HepG2 (cell line): ENCODE measurements at regions not wholly inside any gene's neighbourhood (a gene's known extent, or its start where the extent isn't known, plus 50 kb on each side); places are given as distances from the start of the nearest gene placed in this dataset.
A peak's percentile ranks its signal among the peaks of the same experiment; 100 is the strongest.

Experiments
- ATAC-seq: fragments of 200-7000 bp; cut with Tn5 transposase; 3 replicates; pipeline ENCODE4 v1.9.1; 2020; ENCODE audit warnings: mild to moderate bottlenecking, moderate library complexity
- BruUV-seq: library from RNA; stranded (reverse); fragments of 400-500 nt; replicated peaks from 2 replicates; lab custom pipeline; 2021; lab: Mats Ljungman, UMichigan
- CTCF ChIA-PET: fragments of 300-600 bp; formaldehyde crosslinking; extraction: SDS; loops from one replicate; lab custom pipeline; 2021; ENCODE audit warnings: low total read pairs, inconsistent platforms, low intra/inter-chr PET ratio; lab: Yijun Ruan, JAX
- POLR2A ChIA-PET: fragments of 350-600 bp; sonication (Branson Sonifier 250); formaldehyde crosslinking; loops from one replicate; lab custom pipeline; 2020; ENCODE audit warnings: antibody characterized with exemption, inconsistent platforms; lab: Yijun Ruan, JAX
- DNase-seq: peaks from one replicate; pipeline ENCODE4 v3.0.0-alpha.2; 2015; ENCODE audit warnings: low spot score
- FAIRE-seq: peaks from 3 replicates; lab custom pipeline; 2011; peaks lifted over from hg19 to GRCh38; lab: Jason Lieb, UNC
- H2AFZ ChIP-seq: one replicate; pipeline ENCODE4 v1.6.1; 2011; ENCODE audit warnings: low read length, inconsistent platforms
- H3K27ac ChIP-seq: fragments of 300-600 bp; 3 replicates; pipeline ENCODE4 v1.8.0; 2011; ENCODE audit warnings: mixed run types, mild to moderate bottlenecking, mixed read lengths, low read length, inconsistent platforms; ENCODE audit not compliant: insufficient read depth; ENCODE audit errors: extremely low read length
- H3K27me3 ChIP-seq, 2 experiments: fragments of 200-600 bp in 1 of 2; 2 replicates in 1 of 2; 3 replicates in 1 of 2; pipeline versions ENCODE4 v1.6.0 to v1.8.0; 2011; ENCODE audit warnings: low read length in 2 of 2, mild to moderate bottlenecking in 2 of 2, moderate library complexity in 2 of 2, inconsistent platforms in 1 of 2; ENCODE audit not compliant: insufficient read depth in 2 of 2, control insufficient read depth in 1 of 2
- H3K36me3 ChIP-seq, 2 experiments: fragments of 200-600 bp in 1 of 2; replicated peaks in 1 of 2; 2 replicates in 1 of 2; 3 replicates in 1 of 2; pipeline versions ENCODE4 v1.5.1 to v1.8.0; 2011; ENCODE audit warnings: low read length in 2 of 2, inconsistent platforms in 1 of 2; ENCODE audit not compliant: insufficient read depth in 2 of 2, control insufficient read depth in 1 of 2
- H3K4me1 ChIP-seq: 2 replicates; pipeline ENCODE4 v1.5.1; 2012; ENCODE audit warnings: low read length, inconsistent platforms; ENCODE audit not compliant: insufficient read depth
- H3K4me2 ChIP-seq: 2 replicates; pipeline ENCODE4 v1.6.0; 2011; ENCODE audit warnings: low read depth, low read length, inconsistent platforms
- H3K4me3 ChIP-seq, 3 experiments: fragments of 200-600 bp in 1 of 3; sonication (generic), shearing (Covaris generic) in 1 of 3; replicated peaks in 1 of 3; 2 replicates each; pipeline ENCODE4 v1.5.1; 2011 to 2016; ENCODE audit warnings: low read length in 3 of 3, inconsistent platforms in 2 of 3, low read depth in 2 of 3, mild to moderate bottlenecking in 2 of 3, control low read depth in 1 of 3, mixed read lengths in 1 of 3; ENCODE audit not compliant: insufficient read depth in 1 of 3
- H3K79me2 ChIP-seq: one replicate; pipeline ENCODE4 v1.6.1; 2011; ENCODE audit warnings: low read length, inconsistent platforms; ENCODE audit not compliant: insufficient read depth
- H3K9ac ChIP-seq: 2 replicates; pipeline ENCODE4 v1.6.0; 2011; ENCODE audit warnings: mild to moderate bottlenecking, low read depth, low read length, inconsistent platforms; ENCODE audit not compliant: insufficient read depth
- H3K9me3 ChIP-seq: 2 replicates; pipeline ENCODE4 v1.5.1; 2012; ENCODE audit warnings: mild to moderate bottlenecking, low read length
- H4K20me1 ChIP-seq: 2 replicates; pipeline ENCODE4 v1.6.0; 2011; ENCODE audit warnings: inconsistent platforms, mild to moderate bottlenecking, low read length, moderate library complexity; ENCODE audit not compliant: insufficient read depth
- ATF4 ChIP-seq, 2 experiments: fragments of 450-650 bp in 1 of 2; sonication (generic) in 1 of 2; formaldehyde crosslinking; IDR thresholded peaks; 2 replicates each; pipeline versions ENCODE4 v1.5.0 to v1.8.0; 2020 to 2022; ENCODE audit warnings: mild to moderate bottlenecking in 1 of 2, missing genetic modification reagents in 1 of 2
- CEBPB ChIP-seq: IDR thresholded peaks from 2 replicates; pipeline ENCODE4 v1.6.1; 2011; ENCODE audit warnings: low read depth, low read length, improper control_type of control experiment, borderline replicate concordance
- CTCF ChIP-seq: sonication (generic); formaldehyde crosslinking; IDR thresholded peaks from 2 replicates; pipeline ENCODE4 v1.5.0; 2020; ENCODE audit warnings: mild to moderate bottlenecking, missing genetic modification reagents, moderate library complexity
- JUN ChIP-seq: sonication (generic); formaldehyde crosslinking; IDR thresholded peaks from 2 replicates; pipeline ENCODE4 v1.4.0; 2020; ENCODE audit warnings: mild to moderate bottlenecking, missing genetic modification reagents
- NKX3-1 ChIP-seq: sonication (generic); formaldehyde crosslinking; IDR thresholded peaks from 2 replicates; pipeline ENCODE4 v1.5.0; 2020; ENCODE audit warnings: missing genetic modification reagents
- STAG1 ChIP-seq: sonication (generic); formaldehyde crosslinking; IDR thresholded peaks from 2 replicates; pipeline ENCODE4 v1.4.0; 2020; ENCODE audit warnings: missing genetic modification reagents
- WGBS: methylation state at CpG from one replicate; pipeline ENCODE4 v1.1.6; 2017; ENCODE audit warnings: low lambda C conversion rate; 5-methylcytosine and 5-hydroxymethylcytosine counted together
- in situ Hi-C: cut with HindIII; loops from 2 replicates; pipeline ENCODE4 v1.10.0; 2017; ENCODE audit warnings: low pct_unique_long_range_greater_than_20kb; ENCODE audit not compliant: extremely low pct_ligation_motif_present
- intact Hi-C: fragments of 100-400 bp; cut with micrococcal nuclease; formaldehyde crosslinking; loops from one replicate; pipeline ENCODE4 v1.10.0; 2022; ENCODE audit not compliant: unreplicated experiment

- intact Hi-C loops (no loop called here), in situ Hi-C loops (no loop called here)
- Histone ChIP-seq H3K4me3 (no peak overlapping the region), H3K27me3 (peaks cover 0 to 11% of the 10 kb centered on the region in 2 experiments; a peak in 1 of 5 replicates), H4K20me1 (no peaks in the 10 kb centered on the region), H3K9me3 (no peaks in the 10 kb centered on the region), H3K4me2 (no peak overlapping the region), H3K27ac (no peak overlapping the region), H3K9ac (no peak overlapping the region), H2AFZ (no peak overlapping the region), H3K36me3 (no peaks in the 10 kb centered on the region), H3K4me1 (no peaks in the 10 kb centered on the region), H3K79me2 (no peaks in the 10 kb centered on the region)
- ChIA-PET POLR2A (no interaction called here), CTCF (interaction anchor here (0.7 kb wide), 1 partner anchor 148 kb away, joined by 4 read pairs; no protein-coding TSS in a partner anchor)
- 0% methylated on average over 1 of the region's 3 CpGs for WGBS
- no peak for TF ChIP-seq JUN
- TF ChIP-seq NKX3-1: no peak
- TF ChIP-seq CEBPB: peak; percentile 37; the same call in 1 of the 2 replicates
- peak; percentile 57 for TF ChIP-seq CTCF (CRISPR knock-in tag)
- TF ChIP-seq STAG1 (CRISPR knock-in tag): peak; percentile 49; the same call in 1 of the 2 replicates
- peak in 1 of 2 experiments; percentile 76; a peak in 2 of 4 replicates for TF ChIP-seq ATF4 (CRISPR knock-in tag; IDR thresholded peaks at IDR 0.05)
- ATAC-seq (peak; percentile 100), DNase-seq (peak; percentile 18), FAIRE-seq (no peak)
- no TSS peak for BruUV-seq
These were observed 470.7 kb downstream of the CDK5RAP2 start for GRCh38 chr9:120109242-120109641.
